ENCODE measurements at regions not wholly inside any gene's neighbourhood (a gene's known extent, or its start where the extent isn't known, plus 50 kb on each side); places are given as distances from the start of the nearest gene placed in this dataset.

DNA sequence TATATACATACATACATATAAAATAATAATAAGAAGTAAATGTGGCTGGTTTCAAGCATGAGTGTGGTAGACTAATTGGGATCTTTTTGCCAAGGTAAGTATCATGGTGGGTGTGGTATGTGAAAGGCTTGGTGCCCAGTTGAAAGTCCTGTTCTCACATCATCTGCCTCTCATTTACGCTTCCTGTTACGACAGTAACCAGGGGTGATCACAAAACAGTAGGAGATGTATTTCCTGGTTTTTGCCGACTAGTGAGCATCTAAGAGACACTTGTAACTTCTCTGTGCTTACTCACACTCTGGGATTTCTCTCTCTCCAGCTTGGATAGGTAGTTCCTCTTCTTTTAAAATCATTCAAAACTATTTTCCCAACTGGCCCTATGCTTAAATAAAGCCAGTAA, 1028.3 kb upstream of the NR2F2 start:
- TF ChIP-seq, protein P1, sequence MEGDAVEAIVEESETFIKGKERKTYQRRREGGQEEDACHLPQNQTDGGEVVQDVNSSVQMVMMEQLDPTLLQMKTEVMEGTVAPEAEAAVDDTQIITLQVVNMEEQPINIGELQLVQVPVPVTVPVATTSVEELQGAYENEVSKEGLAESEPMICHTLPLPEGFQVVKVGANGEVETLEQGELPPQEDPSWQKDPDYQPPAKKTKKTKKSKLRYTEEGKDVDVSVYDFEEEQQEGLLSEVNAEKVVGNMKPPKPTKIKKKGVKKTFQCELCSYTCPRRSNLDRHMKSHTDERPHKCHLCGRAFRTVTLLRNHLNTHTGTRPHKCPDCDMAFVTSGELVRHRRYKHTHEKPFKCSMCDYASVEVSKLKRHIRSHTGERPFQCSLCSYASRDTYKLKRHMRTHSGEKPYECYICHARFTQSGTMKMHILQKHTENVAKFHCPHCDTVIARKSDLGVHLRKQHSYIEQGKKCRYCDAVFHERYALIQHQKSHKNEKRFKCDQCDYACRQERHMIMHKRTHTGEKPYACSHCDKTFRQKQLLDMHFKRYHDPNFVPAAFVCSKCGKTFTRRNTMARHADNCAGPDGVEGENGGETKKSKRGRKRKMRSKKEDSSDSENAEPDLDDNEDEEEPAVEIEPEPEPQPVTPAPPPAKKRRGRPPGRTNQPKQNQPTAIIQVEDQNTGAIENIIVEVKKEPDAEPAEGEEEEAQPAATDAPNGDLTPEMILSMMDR (IDR thresholded peaks at IDR 0.05; ENCODE audit: extremely low read depth, insufficient read depth, missing control alignments), result no peak
- DNase-seq (ENCODE audit: low spot score), result no peak
- in situ Hi-C loops (cut with MboI; ENCODE audit: low pct_unique_long_range_greater_than_20kb, low sequenced_read_pairs, unreplicated experiment), result no loop called here

DNA sequence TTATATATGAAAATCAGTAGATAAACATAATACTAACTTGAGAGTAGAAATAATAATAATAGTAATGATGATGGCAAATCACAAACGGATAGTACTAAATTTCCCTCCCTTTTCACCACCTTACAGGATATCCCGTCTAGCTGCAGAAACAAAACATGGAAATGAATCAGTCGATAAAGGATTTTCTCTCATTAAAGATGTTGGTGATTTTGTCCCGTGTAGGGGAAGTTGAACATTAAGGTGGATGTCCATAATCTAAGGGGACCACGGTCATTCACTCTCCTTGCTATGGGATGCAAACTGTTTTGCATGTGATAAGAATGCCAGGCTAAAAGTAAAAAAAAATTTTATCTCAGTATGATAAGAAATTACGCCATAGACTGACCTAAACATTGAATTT, 1027.7 kb upstream of the NR2F2 start:
- TF ChIP-seq, protein P1 (IDR thresholded peaks at IDR 0.05; ENCODE audit: extremely low read depth, insufficient read depth, missing control alignments), result no peak
- DNase-seq (ENCODE audit: low spot score), result no peak
- in situ Hi-C loops (cut with MboI; ENCODE audit: low pct_unique_long_range_greater_than_20kb, low sequenced_read_pairs, unreplicated experiment), result no loop called here

DNA sequence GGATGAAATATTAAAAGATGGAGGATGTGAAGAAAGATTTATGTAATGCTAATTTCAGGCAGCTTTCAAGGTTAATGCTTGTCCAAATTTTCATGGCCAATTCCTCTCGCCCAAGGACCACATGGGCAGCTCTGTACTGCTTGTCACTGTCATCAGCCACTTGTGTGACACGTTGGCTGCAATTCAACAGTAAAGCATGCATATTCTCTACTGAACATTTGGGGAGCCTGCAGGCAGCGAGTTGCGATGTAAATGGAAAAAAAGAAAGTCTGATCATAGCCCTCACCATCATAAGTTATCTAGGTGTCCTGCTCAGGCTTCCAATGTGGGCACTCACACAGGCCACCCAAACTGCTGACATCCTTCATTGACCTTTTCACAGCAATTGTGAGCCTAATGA, 1026.8 kb upstream of the NR2F2 start:
- in situ Hi-C loops (cut with MboI; ENCODE audit: low pct_unique_long_range_greater_than_20kb, low sequenced_read_pairs, unreplicated experiment), result no loop called here
- TF ChIP-seq, protein P1 (IDR thresholded peaks at IDR 0.05; ENCODE audit: extremely low read depth, insufficient read depth, missing control alignments), result no peak
- DNase-seq (ENCODE audit: low spot score), result no peak

DNA sequence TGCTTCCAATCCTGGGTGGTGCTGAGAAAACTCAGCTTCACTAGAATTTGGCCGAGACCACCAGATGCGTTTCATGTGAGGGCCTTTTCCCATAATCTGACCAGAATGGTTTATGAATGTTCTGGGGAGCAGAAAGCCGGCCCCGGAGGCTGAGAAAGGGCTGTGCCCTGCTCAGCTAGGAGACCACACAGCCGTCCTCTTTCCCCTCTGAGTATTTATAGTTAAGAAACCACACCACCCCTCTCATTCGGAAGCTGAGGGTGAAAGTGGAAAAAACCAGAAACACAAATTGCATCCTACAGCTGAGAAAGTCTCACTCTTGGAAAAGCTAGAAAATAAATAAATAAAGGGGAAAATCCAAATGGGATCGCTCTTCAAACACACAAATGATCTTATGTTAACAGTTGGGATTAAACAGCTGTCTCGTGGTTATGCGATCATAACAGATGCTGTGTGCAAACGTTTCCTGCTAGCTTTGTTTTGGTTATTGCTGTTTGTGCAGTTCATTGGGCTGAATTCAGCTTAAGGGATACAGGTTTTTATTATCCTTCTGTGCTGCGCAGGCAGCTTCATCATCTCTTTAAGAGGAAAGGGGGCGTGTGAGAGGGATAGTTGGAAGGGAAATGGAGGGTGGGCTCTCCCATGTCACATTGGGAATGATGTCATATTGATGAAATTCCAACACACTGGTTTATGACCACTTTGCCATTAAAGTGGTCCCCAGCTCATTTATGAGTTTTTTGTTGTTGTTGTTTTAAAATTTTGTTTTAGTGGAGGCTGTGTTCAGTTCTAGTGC, 1026.2 kb upstream of the NR2F2 start:
- in situ Hi-C loops (cut with MboI; ENCODE audit: low pct_unique_long_range_greater_than_20kb, low sequenced_read_pairs, unreplicated experiment), result no loop called here
- DNase-seq (ENCODE audit: low spot score), result no peak
- TF ChIP-seq, protein P1 (IDR thresholded peaks at IDR 0.05; ENCODE audit: extremely low read depth, insufficient read depth, missing control alignments), result no peak

DNA sequence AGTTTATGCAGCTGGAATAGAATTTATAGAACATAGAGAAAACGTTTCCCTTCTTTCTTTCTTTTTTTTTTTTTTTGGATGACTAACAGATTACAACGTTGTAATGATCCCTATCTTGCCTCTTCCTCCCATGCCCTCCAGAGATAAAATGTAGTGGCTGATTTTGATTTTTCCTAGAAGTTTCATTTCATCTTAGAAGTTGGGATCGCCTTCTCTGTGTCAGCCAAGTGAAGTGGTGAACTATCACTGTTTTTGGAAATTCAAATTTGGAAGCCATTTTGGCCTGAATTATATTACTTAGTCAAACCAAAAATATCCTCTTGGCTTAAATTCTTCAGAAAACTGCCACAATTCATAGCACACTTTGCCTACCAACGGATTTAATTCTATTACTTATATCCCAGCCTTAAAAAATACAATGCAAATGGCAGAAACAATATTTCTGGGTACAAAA, 1025.5 kb upstream of the NR2F2 start:
- TF ChIP-seq, protein P1 (IDR thresholded peaks at IDR 0.05; ENCODE audit: extremely low read depth, insufficient read depth, missing control alignments), result no peak
- no peak for DNase-seq (ENCODE audit: low spot score)
- in situ Hi-C loops (cut with MboI; ENCODE audit: low pct_unique_long_range_greater_than_20kb, low sequenced_read_pairs, unreplicated experiment), result no loop called here

DNA sequence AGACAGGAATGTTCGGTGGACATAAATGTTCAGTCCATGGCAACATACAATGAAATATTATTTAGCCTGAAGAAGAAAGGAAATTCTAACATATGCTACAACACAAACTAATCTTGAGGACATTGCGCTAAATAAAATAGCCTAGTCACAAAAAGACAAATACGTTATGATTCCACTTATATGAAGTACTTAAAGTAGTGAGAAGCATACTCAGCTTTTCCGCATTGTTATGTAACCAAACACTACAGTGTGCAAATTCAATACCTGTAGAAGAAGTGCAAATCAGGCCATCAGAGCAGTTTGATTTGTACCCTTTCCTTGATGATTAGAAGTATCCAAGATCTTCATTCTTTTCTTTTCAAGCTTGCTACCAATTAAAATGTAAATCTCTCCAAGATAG, 1023.4 kb upstream of the NR2F2 start:
- in situ Hi-C loops (cut with MboI; ENCODE audit: low pct_unique_long_range_greater_than_20kb, low sequenced_read_pairs, unreplicated experiment), result no loop called here
- TF ChIP-seq, protein P1 (IDR thresholded peaks at IDR 0.05; ENCODE audit: extremely low read depth, insufficient read depth, missing control alignments), result no peak

More for the DNA sequence above, 1023.4 kb upstream of the NR2F2 start:
- DNase-seq (ENCODE audit: low spot score), result no peak
